NCI-H1436 treated with DMSO at 0.1 percent for 48 hours (cell line): ENCODE measurements at regions not wholly inside any gene's neighbourhood (a gene's known extent, or its start where the extent isn't known, plus 50 kb on each side); places are given as distances from the start of the nearest gene placed in this dataset.

Experiments used
- DNase-seq: peaks from one replicate; lab custom pipeline; 2025; lab: John Stamatoyannopoulos, UW

DNA sequence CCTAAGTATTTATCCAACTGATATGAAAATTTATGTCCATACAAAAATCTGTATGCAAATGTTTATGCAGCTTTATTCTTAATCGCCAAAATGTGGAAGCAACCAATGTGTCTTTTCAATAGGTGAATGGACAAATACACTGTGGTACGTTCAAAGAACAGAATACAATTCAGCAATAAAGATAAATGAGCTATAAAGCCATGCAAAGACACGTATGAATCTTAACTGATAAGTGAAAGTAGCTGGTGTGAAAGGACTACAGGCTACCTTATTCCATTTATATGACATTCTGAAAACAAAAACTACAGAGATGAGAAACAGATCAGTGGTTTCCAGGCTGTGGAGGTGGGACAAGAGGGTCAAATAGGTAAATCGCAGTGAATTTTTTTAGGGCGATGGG is 419.6 kb upstream of the B3GALT2 start:
- DNase-seq, result no peak

DNA sequence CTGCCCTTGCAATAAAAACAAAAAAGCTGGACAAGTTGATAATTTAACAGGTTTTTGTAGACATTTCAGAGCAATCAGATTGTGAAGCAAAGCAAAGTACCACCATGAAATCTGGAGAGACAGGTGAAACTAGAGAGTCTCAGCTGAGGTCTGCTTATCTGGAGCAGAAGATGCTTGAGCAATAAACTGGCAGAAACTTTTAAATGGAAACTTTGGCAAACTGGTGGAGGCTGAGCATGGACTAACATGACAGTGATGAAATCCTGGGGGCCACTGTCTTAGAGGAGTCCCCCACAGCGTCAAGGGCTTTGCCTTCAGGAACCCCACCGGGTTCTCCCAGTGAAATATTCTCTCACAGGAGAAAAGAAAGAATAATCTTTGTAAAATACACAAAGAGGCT is 416.3 kb upstream of the B3GALT2 start:
- no peak for DNase-seq

DNA sequence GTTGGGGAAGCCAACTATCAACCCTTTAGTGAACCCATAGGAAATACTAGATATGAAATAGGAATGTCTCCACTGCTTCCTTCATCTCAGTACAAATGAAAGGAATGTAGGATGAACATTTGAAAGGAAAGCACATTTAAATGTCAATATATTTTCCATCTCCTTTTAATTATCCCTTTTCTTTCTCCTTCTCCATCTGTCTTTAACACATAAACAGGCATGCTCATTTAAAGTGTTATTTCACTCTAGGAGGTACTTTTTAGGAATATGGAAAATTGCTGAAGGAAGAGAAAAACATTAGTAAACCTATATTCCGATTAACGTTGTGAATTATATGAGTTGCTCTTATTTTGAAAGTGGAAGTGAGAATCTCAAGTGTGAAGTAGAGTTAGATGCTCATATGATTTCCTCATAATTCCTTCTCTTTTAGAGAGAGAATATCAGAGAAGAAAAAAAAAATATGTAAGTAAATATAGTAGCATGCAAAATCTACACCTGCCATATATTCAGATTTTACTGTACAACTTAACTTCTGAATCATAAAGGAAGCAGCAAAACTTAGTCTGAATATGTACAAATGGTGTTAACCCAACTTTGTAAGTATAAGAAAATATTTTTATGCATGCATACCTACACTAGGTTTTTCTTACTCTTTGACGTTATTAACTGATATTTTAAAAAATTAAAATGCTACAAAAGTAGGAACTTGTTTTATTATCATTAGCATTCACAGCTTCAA is 406.9 kb upstream of the B3GALT2 start:
- DNase-seq, result no peak

DNA sequence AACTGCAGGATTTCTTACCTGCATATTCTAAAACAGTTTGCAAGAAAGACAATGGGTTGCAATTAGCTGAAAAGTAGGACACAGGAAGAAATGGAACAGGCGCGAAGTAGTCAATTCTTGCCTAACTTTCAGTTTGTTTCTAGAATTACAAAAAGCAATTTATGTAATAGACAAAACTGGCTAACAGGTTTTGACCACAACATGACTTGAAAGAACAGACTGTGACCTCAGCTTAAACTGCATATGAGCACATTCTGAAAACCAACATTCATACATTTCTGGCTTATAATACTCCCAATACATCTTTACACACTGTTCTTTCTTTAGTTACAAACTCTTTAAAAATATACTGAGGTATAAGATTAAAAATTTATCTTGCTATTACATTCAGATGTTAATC is 405.9 kb upstream of the B3GALT2 start:
- DNase-seq, result no peak

DNA sequence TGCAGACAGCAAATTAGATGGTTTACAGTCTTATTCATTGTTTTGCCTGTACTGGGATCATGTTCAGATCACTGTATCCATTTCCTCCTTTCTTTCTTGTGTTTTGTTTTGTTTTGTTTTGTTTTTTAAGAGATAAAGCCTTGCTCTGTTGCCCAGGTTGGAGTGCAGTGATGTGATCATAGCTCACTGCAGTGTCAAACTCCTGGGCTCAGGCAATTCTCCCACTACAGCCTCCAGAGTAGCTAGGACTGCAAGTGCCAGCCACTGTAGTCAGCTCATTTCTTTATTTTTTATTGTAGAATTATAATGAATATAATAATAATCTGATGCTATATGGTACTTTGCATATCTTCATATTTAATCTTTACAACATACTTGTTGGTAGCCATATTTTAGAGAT is 403.7 kb upstream of the B3GALT2 start:
- no peak for DNase-seq

DNA sequence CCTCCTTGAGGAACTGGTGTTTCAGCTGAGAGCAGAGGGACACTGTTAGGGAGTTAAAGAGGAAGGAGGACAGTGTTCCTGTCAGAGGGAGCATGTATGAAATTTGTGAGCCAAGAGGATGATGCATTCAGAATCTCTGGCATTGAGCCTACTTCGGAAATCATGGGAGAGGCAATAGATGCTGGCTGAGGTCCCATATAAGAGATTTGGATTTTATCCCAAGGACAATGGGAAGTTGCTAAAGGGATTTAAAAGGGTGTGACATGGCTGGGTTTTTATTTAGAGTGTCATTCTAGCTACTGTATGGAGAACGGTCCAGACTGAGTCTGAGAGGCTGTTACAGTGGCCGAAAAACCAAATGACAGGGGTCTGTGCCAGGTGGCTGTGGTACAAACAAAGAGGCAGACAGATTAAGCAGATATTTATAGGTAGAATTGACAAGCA is 403.2 kb upstream of the B3GALT2 start:
- no peak for DNase-seq

DNA sequence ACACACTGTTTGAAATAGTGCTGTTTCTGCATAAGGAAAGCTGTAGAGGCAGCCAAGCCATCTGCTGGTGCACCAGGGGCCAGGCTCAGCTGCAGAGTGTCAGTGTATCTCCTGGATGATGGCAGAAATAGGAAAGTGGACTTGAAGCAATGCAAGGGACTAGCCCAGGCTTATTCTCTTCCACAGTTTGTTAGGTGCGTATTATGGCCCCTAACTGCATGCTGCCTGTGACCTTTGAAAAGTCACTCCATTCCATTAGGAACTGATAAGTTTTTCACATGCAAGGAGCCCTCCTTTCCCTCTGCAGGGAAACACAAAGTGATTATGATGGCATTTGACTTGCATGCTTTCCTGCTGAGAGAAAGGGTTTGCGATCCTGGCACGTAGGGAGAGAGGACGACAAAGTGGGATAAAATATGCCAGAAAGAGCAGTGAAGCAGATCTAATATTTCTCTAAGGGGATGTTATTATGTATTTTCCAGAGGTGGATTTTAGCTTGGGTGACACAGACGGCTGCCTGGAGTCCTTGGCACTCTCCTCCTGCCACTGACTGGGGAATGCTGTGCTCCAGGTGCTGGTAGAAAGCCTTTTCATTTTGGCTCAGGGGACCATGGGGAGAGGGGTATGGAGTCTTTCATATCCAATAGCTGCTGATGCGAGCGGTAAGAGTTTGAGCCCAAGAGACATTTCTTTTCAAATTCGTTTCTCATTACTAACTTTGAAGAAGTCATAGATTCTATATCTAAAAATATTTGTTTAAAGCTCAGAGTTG is 402.1 kb upstream of the B3GALT2 start:
- DNase-seq, result no peak

DNA sequence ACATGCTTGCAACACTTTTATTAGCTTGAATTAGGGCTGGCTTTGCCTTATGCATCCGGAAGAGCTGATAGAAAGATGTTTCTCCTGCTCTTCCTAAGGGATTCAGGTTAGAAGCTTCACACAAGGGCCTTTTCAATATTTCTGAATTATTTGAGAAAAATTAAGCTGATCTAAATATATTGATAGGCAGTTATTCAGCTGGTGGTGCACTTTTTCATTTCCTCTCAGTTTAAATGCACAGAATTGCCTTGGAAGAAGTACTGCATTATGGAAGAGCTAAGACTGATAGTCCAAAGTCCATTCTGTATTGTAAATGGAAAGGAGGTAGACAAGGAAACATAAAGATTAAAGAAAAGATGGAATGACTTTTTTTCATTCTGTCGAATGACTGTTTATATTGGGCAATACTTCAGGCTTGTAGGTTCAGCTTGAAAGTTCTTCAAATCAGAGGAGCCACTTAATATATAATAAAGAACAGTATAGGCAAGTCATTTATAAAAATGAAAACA is 398.4 kb upstream of the B3GALT2 start:
- DNase-seq, result no peak

DNA sequence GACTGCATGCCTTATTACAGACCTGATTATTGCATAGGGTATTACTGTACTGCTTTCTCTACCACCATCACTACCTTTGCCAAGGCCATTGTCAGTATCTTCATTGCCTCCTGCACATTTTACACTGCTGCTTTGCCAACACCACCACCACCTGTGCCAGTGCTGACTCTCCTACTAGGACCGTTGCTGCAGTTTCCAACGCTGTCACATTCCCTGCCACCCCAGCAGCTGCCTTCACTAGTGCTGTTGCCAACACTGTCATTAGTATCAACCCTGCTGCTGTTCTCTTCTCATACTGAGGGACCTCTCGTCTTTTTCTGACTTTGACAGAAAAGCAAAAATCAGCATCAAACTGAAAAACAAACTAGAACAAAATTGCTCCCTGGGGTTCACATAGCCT is 394.9 kb upstream of the B3GALT2 start:
- no peak for DNase-seq

DNA sequence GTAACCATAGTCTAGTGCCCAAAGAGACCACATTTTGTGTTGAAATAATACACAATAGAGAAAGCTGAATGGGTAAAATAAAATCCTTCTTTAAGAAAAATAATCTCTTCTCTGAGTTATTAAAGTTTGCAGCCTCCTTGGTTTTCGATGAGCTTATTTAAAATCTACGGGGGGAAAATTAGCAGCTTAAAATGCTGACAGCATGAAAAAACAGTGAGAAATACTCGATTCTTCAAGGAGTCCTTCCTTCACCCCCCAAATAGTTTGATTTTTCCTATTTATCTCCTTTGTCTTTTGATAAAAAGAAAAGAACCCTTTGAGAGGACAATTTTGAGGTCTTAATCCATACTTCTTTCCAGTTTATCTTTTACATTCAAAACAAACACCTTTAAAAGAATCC is 394.0 kb upstream of the B3GALT2 start:
- DNase-seq, result no peak

DNA sequence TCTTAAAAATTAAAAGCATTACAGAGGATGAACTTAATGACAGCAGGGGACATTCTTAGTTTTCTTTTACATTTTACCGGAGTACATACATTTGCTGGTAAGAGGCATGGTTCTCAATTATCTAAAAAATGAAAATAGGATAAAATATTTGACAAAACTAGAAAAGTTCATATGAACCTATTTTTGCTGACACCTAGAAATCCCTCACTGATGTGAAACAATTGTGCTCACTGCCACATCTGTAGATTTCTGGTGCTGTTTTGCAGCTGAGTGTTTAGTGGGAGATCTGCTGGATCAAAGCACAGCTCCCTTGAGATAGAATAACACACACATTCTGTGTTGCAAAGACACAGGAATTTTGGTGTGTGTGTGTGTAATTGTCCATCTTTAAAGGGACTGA is 392.9 kb upstream of the B3GALT2 start:
- DNase-seq, result no peak

DNA sequence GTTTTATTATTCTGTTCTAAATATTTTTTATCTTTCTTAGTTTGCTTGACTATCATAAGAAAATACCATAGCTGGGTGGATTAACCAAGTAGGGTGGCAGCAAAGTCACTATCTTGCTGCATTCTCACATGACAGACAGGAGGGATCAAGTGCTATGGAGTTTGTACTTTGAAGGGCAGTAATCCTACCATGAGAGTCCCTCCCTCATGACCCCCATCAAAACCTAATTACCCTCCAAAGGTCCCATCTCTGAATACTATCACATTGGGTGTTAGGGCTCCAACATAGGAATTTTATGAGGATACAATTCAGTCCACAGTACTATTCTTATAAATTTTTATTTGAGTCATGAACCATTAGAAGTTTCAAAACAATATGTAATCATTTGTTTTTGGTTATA is 388.5 kb upstream of the B3GALT2 start:
- no peak for DNase-seq

DNA sequence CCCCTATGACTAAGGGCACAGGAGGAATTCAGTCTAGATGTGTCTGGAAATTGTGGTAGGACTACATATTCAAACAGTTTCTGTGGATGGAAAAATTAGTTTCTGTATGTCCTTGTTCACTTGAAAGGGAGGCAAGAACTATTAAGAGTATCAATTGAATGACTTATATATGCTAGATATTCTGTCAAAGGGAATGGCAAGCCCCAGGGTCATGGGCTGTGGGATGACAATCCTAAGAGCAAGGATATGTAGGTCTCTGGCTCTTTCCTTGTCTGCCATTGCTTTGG is 383.5 kb upstream of the B3GALT2 start:
- no peak for DNase-seq

DNA sequence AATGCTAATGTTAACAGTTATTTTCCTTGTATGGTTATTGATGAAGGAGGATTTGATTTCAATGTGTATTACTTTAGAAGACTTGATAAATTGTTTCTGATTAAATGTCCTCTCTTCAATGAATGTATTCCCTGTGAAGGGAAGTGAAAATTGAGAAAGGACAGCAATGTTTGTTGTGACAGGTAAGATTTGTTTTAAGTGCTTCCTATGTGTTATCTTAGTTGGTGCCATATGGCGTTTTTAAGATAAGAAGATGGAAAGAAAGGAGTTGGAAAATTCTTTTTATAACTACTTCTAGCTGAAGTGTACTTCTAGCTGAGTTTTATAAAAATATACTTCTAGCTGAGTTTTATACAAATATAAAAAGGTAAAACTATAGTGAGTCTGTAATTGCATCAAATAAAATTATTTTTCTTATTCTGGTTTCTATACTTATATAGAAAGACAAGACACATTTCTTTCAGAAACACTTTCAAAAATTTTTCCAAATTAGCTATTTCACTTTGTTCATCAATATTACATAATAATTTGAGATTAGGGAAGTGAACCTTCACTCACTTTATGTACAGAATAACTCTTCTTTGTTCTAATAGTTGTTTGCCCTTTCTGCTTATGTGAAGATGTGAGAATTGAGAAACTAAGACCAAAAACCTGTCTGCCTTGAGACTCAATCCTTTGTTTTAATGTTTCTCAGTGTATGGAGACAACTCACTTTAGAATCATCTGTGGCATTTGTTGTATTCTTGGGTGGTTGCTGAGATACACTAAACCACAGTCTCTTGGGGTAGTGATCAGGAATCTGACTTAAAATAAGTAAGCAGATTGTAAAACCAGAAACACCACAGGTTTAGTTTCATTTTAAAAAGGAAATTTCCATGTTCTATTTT is 382.9 kb upstream of the B3GALT2 start:
- no peak for DNase-seq

DNA sequence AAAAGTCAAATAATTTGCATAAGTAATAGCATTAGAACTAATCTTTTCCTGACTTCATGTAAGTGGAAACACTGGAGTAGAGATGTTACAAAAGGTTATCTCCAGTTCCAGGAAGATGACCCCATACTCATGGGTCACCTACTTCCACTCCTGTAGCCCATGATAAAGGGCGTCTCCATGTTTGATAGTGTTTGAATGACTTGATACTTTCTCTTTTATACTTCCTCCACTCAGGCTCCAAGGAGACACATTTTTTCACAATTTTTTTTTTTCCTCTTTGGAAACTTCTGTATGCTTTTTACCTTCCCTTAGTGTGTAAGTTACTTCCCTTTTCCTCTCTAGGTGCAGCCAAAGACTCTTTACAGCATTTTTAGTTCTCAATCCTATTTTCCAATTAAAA is 382.1 kb upstream of the B3GALT2 start:
- DNase-seq, result no peak

DNA sequence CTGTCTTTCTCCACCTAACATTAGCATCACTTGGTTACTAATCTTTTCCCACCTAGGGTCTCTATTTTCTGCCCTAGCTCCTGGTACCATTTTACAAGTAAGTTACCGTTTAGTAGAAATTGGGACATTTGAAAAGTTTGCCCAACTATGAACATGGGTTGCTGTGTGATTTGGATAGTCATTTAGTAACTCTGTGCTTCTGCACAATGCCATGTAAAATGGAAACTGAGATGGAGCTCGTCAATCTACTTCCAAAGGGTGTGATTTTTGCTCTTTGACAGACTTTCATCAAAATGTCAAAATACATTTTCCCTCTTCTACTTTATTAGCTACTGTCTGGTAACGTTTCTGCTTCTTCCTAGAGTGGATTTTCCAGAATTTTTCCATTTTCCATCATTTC is 381.5 kb upstream of the B3GALT2 start:
- DNase-seq, result no peak

DNA sequence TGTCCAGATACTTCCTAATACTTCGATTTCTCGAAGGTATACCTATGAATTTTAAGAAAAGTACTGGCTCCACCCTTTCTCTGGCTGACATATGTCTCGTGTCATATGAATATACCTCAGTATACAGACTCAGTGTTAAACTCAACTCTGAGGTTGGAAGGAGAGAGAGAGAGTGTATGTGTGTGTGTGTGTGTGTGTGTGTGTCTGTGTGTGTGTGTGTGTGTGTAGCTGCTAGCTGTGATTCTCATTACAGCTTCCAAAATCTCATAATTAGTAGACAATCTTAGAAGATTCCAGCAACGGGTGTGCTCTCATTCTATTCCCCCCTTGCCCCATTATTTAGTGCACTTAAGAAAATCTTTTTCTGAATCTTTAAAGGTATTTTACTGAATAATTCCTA is 380.3 kb upstream of the B3GALT2 start:
- no peak for DNase-seq

DNA sequence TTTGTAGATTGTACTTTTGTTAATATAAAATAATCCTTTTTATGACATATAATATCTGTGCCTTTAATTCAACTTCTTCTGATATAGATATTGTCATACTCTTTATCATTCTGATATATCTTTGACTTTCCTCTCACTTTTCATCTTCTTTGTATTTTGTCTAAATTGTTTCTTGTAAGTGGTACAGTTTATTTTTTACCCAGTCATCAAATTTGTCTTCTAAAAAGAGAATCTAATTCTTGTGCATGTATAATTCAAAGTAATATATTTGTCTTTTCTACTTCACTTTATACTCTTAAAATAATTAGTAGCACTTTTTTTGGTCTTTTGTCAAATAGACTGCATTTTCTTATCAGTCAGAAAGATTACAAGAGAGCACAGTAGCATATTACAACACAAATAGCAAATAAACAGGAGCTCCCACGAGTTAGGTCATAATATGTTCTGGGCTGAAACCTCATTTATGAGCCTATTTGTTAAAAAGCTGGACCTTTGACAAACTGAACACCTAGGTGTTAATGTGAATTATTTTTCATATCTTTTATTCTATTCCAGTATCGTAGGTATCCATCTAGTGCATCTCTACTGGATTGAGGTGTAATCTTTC is 379.7 kb upstream of the B3GALT2 start:
- no peak for DNase-seq

DNA sequence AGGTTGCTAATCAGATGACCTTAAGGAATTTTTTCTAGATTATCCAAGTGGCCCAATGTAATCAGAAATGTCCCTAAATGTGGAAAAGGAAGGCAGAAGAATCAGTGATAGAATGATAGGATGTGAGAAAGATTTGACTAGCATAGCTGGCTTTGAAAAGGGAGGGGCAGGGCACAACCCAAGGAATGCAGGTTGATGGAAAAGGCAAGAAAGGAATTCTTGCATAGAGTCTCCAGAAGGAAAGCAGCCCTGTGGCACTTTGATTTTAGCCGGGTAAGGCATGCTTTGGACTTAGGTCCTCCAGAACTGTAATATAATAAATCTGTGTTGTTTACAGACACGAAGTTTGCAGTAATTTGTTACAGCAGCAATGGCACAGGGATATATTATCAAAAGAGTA is 375.7 kb upstream of the B3GALT2 start:
- no peak for DNase-seq

DNA sequence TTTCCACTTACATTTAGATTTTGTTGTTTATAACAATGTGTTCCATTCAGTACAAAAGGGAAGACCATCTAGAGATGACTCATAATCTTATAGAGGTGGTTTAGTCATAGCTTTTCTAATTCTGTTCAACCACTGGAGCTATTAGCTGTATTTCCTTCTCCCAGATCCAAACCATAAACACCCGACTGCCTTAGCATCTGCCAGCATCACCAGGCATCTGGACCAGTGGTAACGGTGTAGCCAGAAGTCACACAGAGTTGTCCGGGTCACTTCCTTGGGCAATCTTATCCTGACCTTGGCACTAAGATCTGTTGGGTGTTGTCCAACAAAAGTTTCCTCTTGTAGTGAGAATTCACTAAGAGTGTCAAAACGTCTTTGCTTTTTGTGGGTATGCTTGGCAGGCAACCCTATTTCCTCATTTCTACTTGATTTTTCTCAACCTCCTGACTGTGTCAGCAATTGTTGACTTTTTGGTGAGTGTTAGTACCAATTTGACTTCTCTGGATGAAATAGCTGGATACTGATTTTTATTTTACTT is 372.1 kb upstream of the B3GALT2 start:
- DNase-seq, result no peak

DNA sequence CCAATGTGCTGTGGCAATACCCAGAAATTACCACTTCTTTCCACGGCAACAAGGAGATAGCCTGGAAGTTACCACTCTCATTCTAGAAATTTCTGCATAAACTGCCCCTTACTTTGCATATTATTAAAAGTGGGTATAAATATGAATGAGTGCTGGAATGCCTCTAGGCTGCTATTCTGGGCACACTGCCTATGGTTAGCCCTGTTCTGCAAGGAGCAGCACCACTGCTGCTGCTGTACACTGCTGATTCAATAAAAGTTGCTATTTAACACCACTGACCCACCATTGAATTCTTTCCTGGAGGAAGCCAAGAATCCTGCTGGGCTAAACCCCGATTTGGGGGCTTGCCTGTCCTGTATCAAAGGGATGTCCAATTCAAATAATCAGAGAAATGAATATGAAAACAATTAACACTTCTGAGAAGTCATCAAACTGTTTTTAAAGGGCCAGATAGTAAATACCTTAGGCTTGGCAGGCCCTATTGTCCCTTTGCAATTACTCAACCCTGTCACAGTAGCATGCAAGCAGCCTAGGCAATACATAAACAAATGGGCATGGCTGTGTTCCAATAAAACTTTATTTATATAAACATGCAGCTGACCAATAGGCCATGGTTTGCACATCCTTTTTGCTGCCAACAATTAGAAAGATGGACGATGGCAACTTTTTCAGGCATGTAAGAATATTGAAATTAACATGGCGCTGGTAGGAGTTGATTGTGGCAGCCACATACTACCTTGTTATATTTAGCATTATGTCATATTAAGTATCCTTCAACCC is 369.4 kb upstream of the B3GALT2 start:
- no peak for DNase-seq
